KMS-11 (cell line): ENCODE measurements at regions not wholly inside any gene's neighbourhood (a gene's known extent, or its start where the extent isn't known, plus 50 kb on each side); places are given as distances from the start of the nearest gene placed in this dataset.

ENCODE experiments used
- H2AFZ ChIP-seq: fragments of 200-600 bp; sonication (generic); 2 replicates; pipeline ENCODE4 v1.6.1; 2016; ENCODE audit warnings: antibody characterized with exemption, mixed run types, low read depth
- H3K27ac ChIP-seq: fragments of 200-600 bp; sonication (generic); 2 replicates; pipeline ENCODE4 v1.6.1; 2016; ENCODE audit warnings: mild to moderate bottlenecking, mixed run types
- H3K27me3 ChIP-seq: fragments of 200-600 bp; sonication (generic); 2 replicates; pipeline ENCODE4 v1.6.1; 2017; ENCODE audit warnings: mild to moderate bottlenecking, low read depth, mixed run types, moderate library complexity; ENCODE audit not compliant: insufficient read depth
- H3K36me3 ChIP-seq: fragments of 200-600 bp; sonication (generic); 2 replicates; pipeline ENCODE4 v1.6.1; 2017; ENCODE audit warnings: mild to moderate bottlenecking, mixed run types; ENCODE audit not compliant: insufficient read depth
- H3K4me1 ChIP-seq: fragments of 200-600 bp; sonication (generic); 2 replicates; pipeline ENCODE4 v1.6.1; 2016; ENCODE audit warnings: mild to moderate bottlenecking, low read depth, mixed run types; ENCODE audit not compliant: poor library complexity, severe bottlenecking
- H3K4me2 ChIP-seq: fragments of 200-600 bp; sonication (generic); 2 replicates; pipeline ENCODE4 v1.7.0; 2016; ENCODE audit warnings: mild to moderate bottlenecking, mixed run types
- H3K4me3 ChIP-seq: fragments of 200-600 bp; sonication (generic); IDR thresholded peaks from 2 replicates; pipeline ENCODE4 v1.6.1; 2017; ENCODE audit warnings: low read depth, low read length, mixed read lengths; ENCODE audit not compliant: insufficient read depth
- H3K79me2 ChIP-seq: fragments of 200-600 bp; sonication (generic); 2 replicates; pipeline ENCODE4 v1.6.1; 2016; ENCODE audit warnings: low read depth, mixed run types; ENCODE audit not compliant: insufficient read depth
- H3K9ac ChIP-seq: fragments of 200-600 bp; sonication (generic); 2 replicates; pipeline ENCODE4 v1.6.1; 2016; ENCODE audit warnings: mild to moderate bottlenecking, mixed run types
- H4K20me1 ChIP-seq: fragments of 200-600 bp; sonication (generic); 2 replicates; pipeline ENCODE4 v1.6.1; 2016; ENCODE audit warnings: mild to moderate bottlenecking, mixed run types; ENCODE audit not compliant: insufficient read depth
- CTCF ChIP-seq: fragments of 200-600 bp; sonication (generic); conservative IDR thresholded peaks from 2 replicates; pipeline ENCODE4 v1.6.1; 2017; ENCODE audit warnings: low read depth, mild to moderate bottlenecking, antibody characterized with exemption, low read length, moderate library complexity, mixed read lengths

- H3K4me3 ChIP-seq = no peak overlapping the region
- H3K27ac ChIP-seq = no peak overlapping the region
- no peak overlapping the region for H3K9ac ChIP-seq
- no peaks in the 10 kb centered on the region for H3K4me1 ChIP-seq
- no peak overlapping the region for H2AFZ ChIP-seq
- H4K20me1 ChIP-seq = no peaks in the 10 kb centered on the region
- H3K4me2 ChIP-seq = no peak overlapping the region
- no peaks in the 10 kb centered on the region for H3K27me3 ChIP-seq
- H3K79me2 ChIP-seq = no peaks in the 10 kb centered on the region
- no peak for TF ChIP-seq CTCF
- H3K36me3 ChIP-seq = no peaks in the 10 kb centered on the region
These were observed 309.1 kb downstream of the SOX4 start for GRCh38 chr6:21902628-21903169.

DNA sequence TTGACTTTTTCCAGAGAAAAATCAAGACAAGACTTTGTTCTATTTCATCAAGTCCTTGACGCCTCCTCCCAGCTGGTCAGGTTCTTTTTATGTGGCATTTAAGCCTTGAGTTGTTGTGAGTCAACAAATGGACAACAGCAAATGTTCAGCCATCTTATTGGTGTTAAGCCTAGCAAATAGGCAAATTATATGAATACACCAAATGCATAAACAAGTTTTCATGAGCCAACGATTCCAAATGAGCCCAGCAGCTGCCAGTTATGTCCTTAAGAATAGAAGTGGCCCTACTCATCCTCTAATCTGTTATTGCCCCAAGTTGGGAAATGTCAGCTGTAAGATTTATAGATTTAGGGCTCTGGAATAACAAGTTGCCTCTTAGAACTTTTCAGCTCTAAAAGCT lies 312.0 kb downstream of the SOX4 start:
- Histone ChIP-seq H3K27ac (no peak overlapping the region), H3K79me2 (no peaks in the 10 kb centered on the region), H3K27me3 (no peaks in the 10 kb centered on the region), H4K20me1 (no peaks in the 10 kb centered on the region), H3K36me3 (no peaks in the 10 kb centered on the region), H3K4me3 (no peak overlapping the region), H3K4me1 (no peaks in the 10 kb centered on the region), H3K9ac (no peak overlapping the region), H3K4me2 (no peak overlapping the region), H2AFZ (no peak overlapping the region)
- TF ChIP-seq CTCF = no peak

DNA sequence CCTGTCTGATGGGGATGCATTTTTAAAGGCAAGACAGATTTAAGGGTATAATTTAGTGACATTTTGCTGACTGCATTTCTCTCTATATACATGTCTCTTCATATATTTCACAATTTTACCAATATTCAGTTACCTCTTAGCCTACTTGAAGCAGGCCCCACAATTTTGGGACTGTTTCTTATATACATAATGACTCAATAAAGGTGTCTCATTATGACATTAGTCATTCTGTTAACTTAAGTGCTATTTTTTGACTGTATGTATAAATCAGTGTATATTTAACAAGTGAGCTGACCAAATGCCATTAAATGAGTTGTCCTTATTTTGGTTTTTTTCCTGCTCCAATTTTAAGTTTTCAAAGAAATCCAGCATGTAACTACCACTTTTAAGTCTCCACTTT lies 313.3 kb downstream of the SOX4 start:
- no peak for TF ChIP-seq CTCF
- H3K27ac ChIP-seq = no peak overlapping the region
- no peaks in the 10 kb centered on the region for H3K79me2 ChIP-seq
- H3K27me3 ChIP-seq = no peaks in the 10 kb centered on the region
- no peaks in the 10 kb centered on the region for H3K36me3 ChIP-seq
- H3K4me2 ChIP-seq = no peak overlapping the region
- H3K4me3 ChIP-seq = no peak overlapping the region
- no peak overlapping the region for H3K9ac ChIP-seq
- no peaks in the 10 kb centered on the region for H3K4me1 ChIP-seq
- H2AFZ ChIP-seq = no peak overlapping the region
- no peaks in the 10 kb centered on the region for H4K20me1 ChIP-seq

- no peaks in the 10 kb centered on the region for H3K79me2 ChIP-seq
- TF ChIP-seq CTCF = no peak
These were observed 313.7 kb downstream of the SOX4 start for GRCh38 chr6:21907291-21907690.

More at GRCh38 chr6:21907291-21907690, 313.7 kb downstream of the SOX4 start:
- H3K36me3 ChIP-seq = no peaks in the 10 kb centered on the region
- no peak overlapping the region for H3K9ac ChIP-seq
- H3K4me2 ChIP-seq = no peak overlapping the region
- no peak overlapping the region for H2AFZ ChIP-seq
- H3K27me3 ChIP-seq = no peaks in the 10 kb centered on the region
- no peak overlapping the region for H3K27ac ChIP-seq
- no peaks in the 10 kb centered on the region for H4K20me1 ChIP-seq
- no peak overlapping the region for H3K4me3 ChIP-seq
- H3K4me1 ChIP-seq = no peaks in the 10 kb centered on the region
